Kidney (tissue), 13 donors: ENCODE measurements at regions not wholly inside any gene's neighbourhood (a gene's known extent, or its start where the extent isn't known, plus 50 kb on each side); places are given as distances from the start of the nearest gene placed in this dataset.

Source experiments
- DNase-seq, 5 donors: peaks; one replicate each; pipeline ENCODE4 v3.0.0-alpha.2; 2013 to 2020
- FAIRE-seq: peaks from 2 replicates; lab custom pipeline; 2012; peaks lifted over from hg19 to GRCh38; lab: Jason Lieb, UNC
- H3K27ac ChIP-seq, 2 donors: one replicate each; pipeline ENCODE4 v1.7.0; 2013; ENCODE audit warnings: low read depth in 2 of 2, low read length in 2 of 2, inconsistent platforms in 1 of 2
- H3K27me3 ChIP-seq: one replicate; pipeline ENCODE4 v1.7.1; 2013; ENCODE audit warnings: low read length, inconsistent platforms; ENCODE audit not compliant: control insufficient read depth, insufficient read depth
- H3K36me3 ChIP-seq, 3 donors: one replicate each; pipeline versions ENCODE4 v1.7.0 to v1.7.1; 2013; ENCODE audit warnings: low read length in 3 of 3, control low read depth in 1 of 3, inconsistent platforms in 1 of 3; ENCODE audit not compliant: insufficient read depth in 3 of 3, control insufficient read depth in 2 of 3
- H3K4me1 ChIP-seq, 3 donors: one replicate each; pipeline versions ENCODE4 v1.7.0 to v1.7.1; 2013; ENCODE audit warnings: low read length in 3 of 3, inconsistent platforms in 1 of 3, low read depth in 1 of 3; ENCODE audit not compliant: control insufficient read depth in 2 of 3, insufficient read depth in 2 of 3
- H3K4me3 ChIP-seq, 3 donors: one replicate each; pipeline versions ENCODE4 v1.7.0 to v1.8.1; 2013; ENCODE audit warnings: low read length in 3 of 3, control low read depth in 1 of 3, inconsistent platforms in 1 of 3
- H3K9ac ChIP-seq, 3 donors: one replicate each; pipeline versions ENCODE4 v1.7.0 to v1.7.1; 2013; ENCODE audit warnings: low read length in 3 of 3, control low read depth in 1 of 3, inconsistent platforms in 1 of 3
- H3K9me3 ChIP-seq, 3 donors: one replicate each; pipeline versions ENCODE4 v1.7.0 to v1.7.1; 2013; ENCODE audit warnings: low read length in 3 of 3, control low read depth in 1 of 3, inconsistent platforms in 1 of 3; ENCODE audit not compliant: control insufficient read depth in 2 of 3, insufficient read depth in 1 of 3
- CTCF ChIP-seq: IDR thresholded peaks from 3 replicates; pipeline ENCODE4 v1.5.1; 2012; ENCODE audit warnings: mild to moderate bottlenecking, moderate library complexity, borderline replicate concordance; ENCODE audit not compliant: insufficient read depth; ENCODE audit errors: extremely low read depth
- intact Hi-C: fragments of 100-400 bp; cut with DNase I; formaldehyde crosslinking; loops from one replicate; pipeline ENCODE4 v1.11.1; 2022
- donor health status: control.
- donor health status: control.
- donor health status: control.
- donor health status: control.
- donor health status: control.
- donor health status: DM: yes; HTN: yes; CAD: no.
- donor health status: Normal renal cell carcinoma (clear cell type).

- peak in 1 of 5 donors; percentile 10 for DNase-seq
- Histone ChIP-seq H3K4me3 (no peak overlapping the region), H3K36me3 (no peaks in the 10 kb centered on the region), H3K9me3 (no peaks in the 10 kb centered on the region), H3K27me3 (no peaks in the 10 kb centered on the region), H3K27ac (no peak overlapping the region), H3K4me1 (peaks cover 0 to 3% (median 0%) of the 10 kb centered on the region in 3 donors), H3K9ac (no peak overlapping the region)
- intact Hi-C loops, result no loop called here
- TF ChIP-seq CTCF, result no peak
- no peak for FAIRE-seq
These were observed 119.7 kb upstream of the KLF7 start for GRCh38 chr2:207285473-207285815.

GRCh38 chr2:207286106-207286505 is 120.4 kb upstream of the KLF7 start:
- Histone ChIP-seq H3K4me3 (no peak overlapping the region), H3K36me3 (no peaks in the 10 kb centered on the region), H3K27ac (no peak overlapping the region), H3K9ac (no peak overlapping the region), H3K9me3 (no peaks in the 10 kb centered on the region), H3K27me3 (no peaks in the 10 kb centered on the region), H3K4me1 (peaks cover 0 to 5% (median 0%) of the 10 kb centered on the region in 3 donors)
- intact Hi-C loops, result no loop called here
- TF ChIP-seq CTCF, result no peak
- FAIRE-seq (no peak), DNase-seq (no peak)

DNA sequence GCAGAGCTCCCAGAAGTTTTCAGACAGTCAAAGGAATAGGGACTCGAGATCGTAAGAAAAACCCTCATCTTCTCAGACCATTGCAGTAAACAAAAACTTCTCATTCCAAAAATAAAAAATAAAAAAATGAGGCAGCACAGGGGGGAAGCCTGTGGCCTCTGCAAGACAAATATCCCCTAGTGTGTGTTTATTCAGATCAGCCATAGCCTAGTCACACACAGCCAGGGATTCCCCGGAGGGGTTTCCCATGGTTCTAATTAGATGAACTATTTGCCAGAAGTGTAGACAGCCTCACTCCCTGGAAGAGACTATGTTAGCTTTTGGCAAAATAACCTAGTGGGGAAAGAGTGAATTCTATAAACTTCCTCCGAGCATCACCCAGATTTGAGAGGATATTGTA is 122.9 kb upstream of the KLF7 start:
- intact Hi-C loops, result no loop called here
- H3K27ac ChIP-seq, result no peak overlapping the region
- H3K36me3 ChIP-seq, result no peaks in the 10 kb centered on the region
- no peak overlapping the region for H3K4me3 ChIP-seq
- H3K27me3 ChIP-seq, result no peaks in the 10 kb centered on the region
- H3K9ac ChIP-seq, result no peak overlapping the region
- no peak for DNase-seq
- H3K9me3 ChIP-seq, result no peaks in the 10 kb centered on the region
- no peak for FAIRE-seq
- TF ChIP-seq CTCF, result no peak
- peaks cover 0 to 5% (median 0%) of the 10 kb centered on the region in 3 donors for H3K4me1 ChIP-seq
